Smooth muscle cell (in vitro differentiated cells): ENCODE measurements at regions not wholly inside any gene's neighbourhood (a gene's known extent, or its start where the extent isn't known, plus 50 kb on each side); places are given as distances from the start of the nearest gene placed in this dataset.
"Not testable (repeated sequence)": the region's sequence is repeated elsewhere in the genome, so short reads cannot be mapped to it uniquely, and the experiment has no call there.

Source experiments
- DNase-seq: peaks from one replicate; lab custom pipeline; 2025; ENCODE audit not compliant: unreplicated experiment; lab: John Stamatoyannopoulos, UW
- H2AFZ ChIP-seq: fragments of 200-600 bp; sonication (generic); 2 replicates; pipeline ENCODE4 v1.6.0; 2016; ENCODE audit warnings: antibody characterized with exemption, low read depth, mild to moderate bottlenecking
- H3F3A ChIP-seq: fragments of 200-600 bp; sonication (generic); 2 replicates; pipeline ENCODE4 v1.6.0; 2017; ENCODE audit warnings: antibody characterized with exemption, low read depth
- H3K27ac ChIP-seq: fragments of 200-600 bp; sonication (generic); 2 replicates; pipeline ENCODE4 v1.5.1; 2016; ENCODE audit warnings: low read depth, mild to moderate bottlenecking
- H3K27me3 ChIP-seq: fragments of 200-600 bp; sonication (generic); 2 replicates; pipeline ENCODE4 v1.6.1; 2016; ENCODE audit warnings: low read depth, mild to moderate bottlenecking
- H3K36me3 ChIP-seq: fragments of 200-600 bp; sonication (generic); 2 replicates; pipeline ENCODE4 v1.5.1; 2016; ENCODE audit warnings: low read depth
- H3K4me1 ChIP-seq: fragments of 200-600 bp; sonication (generic); 2 replicates; pipeline ENCODE4 v1.5.1; 2016; ENCODE audit warnings: low read depth
- H3K4me2 ChIP-seq: fragments of 200-600 bp; sonication (generic); 2 replicates; pipeline ENCODE4 v1.6.0; 2016; ENCODE audit warnings: mild to moderate bottlenecking
- H3K4me3 ChIP-seq: fragments of 200-600 bp; sonication (generic); 2 replicates; pipeline ENCODE4 v1.5.1; 2016; ENCODE audit warnings: mild to moderate bottlenecking
- H3K79me2 ChIP-seq: fragments of 200-600 bp; sonication (generic); 2 replicates; pipeline ENCODE4 v1.6.0; 2016; ENCODE audit warnings: low read depth, mild to moderate bottlenecking
- H3K9ac ChIP-seq: fragments of 200-600 bp; sonication (generic); 2 replicates; pipeline ENCODE4 v1.6.0; 2016; ENCODE audit warnings: low read depth
- H3K9me3 ChIP-seq: fragments of 200-600 bp; sonication (generic); replicated peaks from 2 replicates; pipeline ENCODE4 v1.5.1; 2016; ENCODE audit warnings: low read depth
- H4K20me1 ChIP-seq: fragments of 200-600 bp; sonication (generic); 2 replicates; pipeline ENCODE4 v1.6.0; 2016; ENCODE audit warnings: low read depth
- WGBS: methylation state at CpG from one replicate; pipeline ENCODE4 v1.1.7; 2016; ENCODE audit warnings: low lambda C conversion rate; 5-methylcytosine and 5-hydroxymethylcytosine counted together
- TF ChIP-seq, protein P1 (sequence below): fragments of 200-600 bp; sonication (generic); IDR thresholded peaks from 2 replicates; pipeline ENCODE4 v1.5.1; 2017; ENCODE audit warnings: borderline replicate concordance, mild to moderate bottlenecking, antibody characterized with exemption; ENCODE audit not compliant: insufficient read depth, poor library complexity, severe bottlenecking

DNA sequence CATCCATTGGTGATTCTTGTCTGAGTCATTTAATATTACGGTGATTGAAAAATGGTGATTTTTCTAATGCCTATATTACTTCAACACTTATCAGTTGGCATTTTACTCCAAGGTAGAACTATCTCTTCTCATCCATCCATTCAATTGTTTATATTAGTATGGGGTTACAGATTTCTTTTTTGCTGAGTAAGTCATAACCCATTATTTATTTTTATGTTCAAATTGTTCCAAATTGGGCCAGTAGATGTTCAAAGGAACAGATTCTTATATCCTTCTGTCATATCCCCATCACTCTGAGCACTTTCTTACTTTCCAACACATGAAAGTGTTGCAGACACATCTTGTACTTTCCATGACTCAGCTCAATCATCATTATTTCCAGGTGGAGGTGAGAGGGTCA is 466.8 kb upstream of the CAMK1G start:
- H3K36me3 ChIP-seq: no peaks in the 10 kb centered on the region
- H2AFZ ChIP-seq: no peak overlapping the region
- no peaks in the 10 kb centered on the region for H3K79me2 ChIP-seq
- TF ChIP-seq, protein P1, sequence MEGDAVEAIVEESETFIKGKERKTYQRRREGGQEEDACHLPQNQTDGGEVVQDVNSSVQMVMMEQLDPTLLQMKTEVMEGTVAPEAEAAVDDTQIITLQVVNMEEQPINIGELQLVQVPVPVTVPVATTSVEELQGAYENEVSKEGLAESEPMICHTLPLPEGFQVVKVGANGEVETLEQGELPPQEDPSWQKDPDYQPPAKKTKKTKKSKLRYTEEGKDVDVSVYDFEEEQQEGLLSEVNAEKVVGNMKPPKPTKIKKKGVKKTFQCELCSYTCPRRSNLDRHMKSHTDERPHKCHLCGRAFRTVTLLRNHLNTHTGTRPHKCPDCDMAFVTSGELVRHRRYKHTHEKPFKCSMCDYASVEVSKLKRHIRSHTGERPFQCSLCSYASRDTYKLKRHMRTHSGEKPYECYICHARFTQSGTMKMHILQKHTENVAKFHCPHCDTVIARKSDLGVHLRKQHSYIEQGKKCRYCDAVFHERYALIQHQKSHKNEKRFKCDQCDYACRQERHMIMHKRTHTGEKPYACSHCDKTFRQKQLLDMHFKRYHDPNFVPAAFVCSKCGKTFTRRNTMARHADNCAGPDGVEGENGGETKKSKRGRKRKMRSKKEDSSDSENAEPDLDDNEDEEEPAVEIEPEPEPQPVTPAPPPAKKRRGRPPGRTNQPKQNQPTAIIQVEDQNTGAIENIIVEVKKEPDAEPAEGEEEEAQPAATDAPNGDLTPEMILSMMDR: no peak
- H4K20me1 ChIP-seq: no peaks in the 10 kb centered on the region
- H3K9me3 ChIP-seq: no peaks in the 10 kb centered on the region
- no peak overlapping the region for H3K4me2 ChIP-seq
- DNase-seq: no peak
- peaks cover 13% of the 10 kb centered on the region for H3K27me3 ChIP-seq
- no peaks in the 10 kb centered on the region for H3F3A ChIP-seq
- H3K4me1 ChIP-seq: no peaks in the 10 kb centered on the region
- no peak overlapping the region for H3K9ac ChIP-seq
- no peak overlapping the region for H3K4me3 ChIP-seq
- H3K27ac ChIP-seq: no peak overlapping the region
- WGBS: 85% methylated on average over 1 of the region's 1 CpG

DNA sequence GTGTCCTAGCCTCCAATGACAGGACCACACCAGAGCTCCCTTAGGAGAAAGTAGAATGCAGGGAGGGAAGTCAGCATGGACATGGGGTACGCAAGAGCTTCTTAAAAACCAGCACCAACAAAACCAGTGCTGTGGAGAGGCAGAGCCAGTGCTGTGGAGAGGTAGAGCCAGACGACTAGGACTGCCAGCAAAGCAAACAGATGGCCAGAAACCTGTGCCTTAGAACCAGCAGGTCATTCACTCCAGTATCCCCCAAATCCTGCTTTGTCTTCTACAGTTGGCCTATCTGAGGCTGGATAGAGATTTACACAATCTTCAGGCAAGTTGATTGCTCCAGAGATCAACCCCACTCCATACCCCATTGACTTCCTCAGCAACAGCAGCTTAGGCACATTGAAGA is 459.9 kb upstream of the CAMK1G start:
- no peaks in the 10 kb centered on the region for H3K9me3 ChIP-seq
- H3K27me3 ChIP-seq: peaks cover 13% of the 10 kb centered on the region
- H2AFZ ChIP-seq: no peak overlapping the region
- H3F3A ChIP-seq: no peaks in the 10 kb centered on the region
- TF ChIP-seq, protein P1: no peak
- no peak for DNase-seq
- no peak overlapping the region for H3K9ac ChIP-seq
- H3K4me2 ChIP-seq: no peak overlapping the region
- H3K27ac ChIP-seq: no peak overlapping the region
- no peaks in the 10 kb centered on the region for H3K79me2 ChIP-seq
- no peaks in the 10 kb centered on the region for H3K36me3 ChIP-seq
- H3K4me1 ChIP-seq: no peaks in the 10 kb centered on the region
- 65% methylated on average over 2 of the region's 2 CpGs for WGBS
- no peaks in the 10 kb centered on the region for H4K20me1 ChIP-seq
- no peak overlapping the region for H3K4me3 ChIP-seq

DNA sequence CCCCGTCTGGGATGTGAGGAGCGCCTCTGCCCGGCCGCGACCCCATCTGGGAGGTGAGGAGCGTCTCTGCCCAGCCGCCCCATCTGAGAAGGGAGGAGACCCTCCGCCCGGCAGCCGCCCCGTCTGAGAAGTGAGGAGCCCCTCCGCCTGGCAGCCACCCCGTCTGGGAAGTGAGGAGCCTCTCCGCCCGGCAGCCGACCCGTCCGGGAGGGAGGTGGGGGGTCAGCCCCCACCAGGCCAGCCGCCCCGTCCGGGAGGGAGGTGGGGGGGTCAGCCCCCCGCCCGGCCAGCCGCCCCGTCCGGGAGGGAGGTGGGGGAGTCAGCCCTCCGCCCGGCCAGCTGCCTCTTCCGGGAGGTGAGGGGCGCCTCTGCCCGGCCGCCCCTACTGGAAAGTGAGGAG is 454.4 kb upstream of the CAMK1G start:
- H3F3A ChIP-seq, H2AFZ ChIP-seq, H3K4me2 ChIP-seq, H3K79me2 ChIP-seq, H3K9ac ChIP-seq, H4K20me1 ChIP-seq, H3K36me3 ChIP-seq, H3K9me3 ChIP-seq, H3K4me3 ChIP-seq, DNase-seq, H3K27ac ChIP-seq, H3K27me3 ChIP-seq, H3K4me1 ChIP-seq: not testable (repeated sequence)
- WGBS: no CpG with 5 or more reads among the region's 32 CpGs

DNA sequence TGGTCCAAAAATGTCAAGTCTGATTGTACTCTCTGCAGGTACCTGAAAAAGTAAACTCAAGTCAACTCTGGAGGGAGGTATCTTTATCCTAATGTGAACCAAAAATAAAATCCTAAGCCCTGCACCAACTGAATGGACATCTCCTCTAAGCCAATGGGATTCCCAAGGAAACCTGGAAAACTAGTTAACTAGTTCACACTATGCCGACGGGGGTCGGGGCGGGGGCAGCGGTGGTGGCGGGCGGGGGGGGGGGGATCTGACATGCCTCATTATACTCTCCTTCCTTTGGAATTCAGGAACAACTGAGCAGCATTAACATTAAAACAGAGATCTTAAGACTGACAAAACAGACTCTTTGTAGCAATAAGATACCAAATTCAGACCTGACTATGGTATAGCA is 452.6 kb upstream of the CAMK1G start:
- DNase-seq: no peak
- Histone ChIP-seq H3K27ac (no peak overlapping the region), H3K36me3 (no peaks in the 10 kb centered on the region), H3K4me1 (no peaks in the 10 kb centered on the region), H4K20me1 (no peaks in the 10 kb centered on the region), H3K79me2 (no peaks in the 10 kb centered on the region), H3K27me3 (no peaks in the 10 kb centered on the region), H3K4me3 (no peak overlapping the region), H3F3A (no peaks in the 10 kb centered on the region), H3K4me2 (no peak overlapping the region), H3K9ac (no peak overlapping the region), H3K9me3 (no peaks in the 10 kb centered on the region), H2AFZ (no peak overlapping the region)
- TF ChIP-seq, protein P1: no peak
- 73% methylated on average over 7 of the region's 7 CpGs for WGBS
